ENCODE measurements at regions not wholly inside any gene's neighbourhood (a gene's known extent, or its start where the extent isn't known, plus 50 kb on each side); places are given as distances from the start of the nearest gene placed in this dataset.

DNA sequence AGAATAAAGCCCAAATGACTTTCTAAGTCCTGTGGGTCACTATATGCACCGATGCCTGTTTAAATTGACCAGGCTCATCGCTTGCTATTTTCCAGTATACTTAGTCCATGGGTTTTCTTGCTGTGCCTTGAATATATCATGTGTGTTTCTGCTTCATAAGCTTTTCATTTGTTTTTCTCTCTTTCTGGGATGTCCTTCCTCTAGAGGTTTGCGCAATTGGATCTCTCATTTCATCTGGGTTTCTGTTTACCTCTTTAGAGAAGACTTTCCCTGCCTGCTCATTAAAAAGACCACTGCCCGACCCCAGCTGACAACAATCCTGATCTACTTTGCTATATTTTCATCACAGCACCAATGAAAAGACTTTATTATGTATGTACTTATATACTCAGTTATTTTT lies 150.9 kb upstream of the CYRIA start:
- H3K36me3 ChIP-seq (ENCODE audit: control insufficient read depth, insufficient read depth, low read length) = no peaks in the 10 kb centered on the region
- H3K27me3 ChIP-seq (ENCODE audit: control insufficient read depth, insufficient read depth, low read length) = no peaks in the 10 kb centered on the region
- ChIA-PET POLR2A (no interaction called here), CTCF (interaction anchor here (0.7 kb wide), 1 partner anchor 382 kb away, joined by 4 read pairs; no protein-coding TSS in a partner anchor)
- TF ChIP-seq, protein P1, sequence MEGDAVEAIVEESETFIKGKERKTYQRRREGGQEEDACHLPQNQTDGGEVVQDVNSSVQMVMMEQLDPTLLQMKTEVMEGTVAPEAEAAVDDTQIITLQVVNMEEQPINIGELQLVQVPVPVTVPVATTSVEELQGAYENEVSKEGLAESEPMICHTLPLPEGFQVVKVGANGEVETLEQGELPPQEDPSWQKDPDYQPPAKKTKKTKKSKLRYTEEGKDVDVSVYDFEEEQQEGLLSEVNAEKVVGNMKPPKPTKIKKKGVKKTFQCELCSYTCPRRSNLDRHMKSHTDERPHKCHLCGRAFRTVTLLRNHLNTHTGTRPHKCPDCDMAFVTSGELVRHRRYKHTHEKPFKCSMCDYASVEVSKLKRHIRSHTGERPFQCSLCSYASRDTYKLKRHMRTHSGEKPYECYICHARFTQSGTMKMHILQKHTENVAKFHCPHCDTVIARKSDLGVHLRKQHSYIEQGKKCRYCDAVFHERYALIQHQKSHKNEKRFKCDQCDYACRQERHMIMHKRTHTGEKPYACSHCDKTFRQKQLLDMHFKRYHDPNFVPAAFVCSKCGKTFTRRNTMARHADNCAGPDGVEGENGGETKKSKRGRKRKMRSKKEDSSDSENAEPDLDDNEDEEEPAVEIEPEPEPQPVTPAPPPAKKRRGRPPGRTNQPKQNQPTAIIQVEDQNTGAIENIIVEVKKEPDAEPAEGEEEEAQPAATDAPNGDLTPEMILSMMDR (IDR thresholded peaks at IDR 0.05; ENCODE audit: insufficient read depth, low read depth, low read length) = no peak
- H3K4me3 ChIP-seq (ENCODE audit: low read depth, low read length) = no peak overlapping the region
- DNase-seq (ENCODE audit: low read depth) = no peak

DNA sequence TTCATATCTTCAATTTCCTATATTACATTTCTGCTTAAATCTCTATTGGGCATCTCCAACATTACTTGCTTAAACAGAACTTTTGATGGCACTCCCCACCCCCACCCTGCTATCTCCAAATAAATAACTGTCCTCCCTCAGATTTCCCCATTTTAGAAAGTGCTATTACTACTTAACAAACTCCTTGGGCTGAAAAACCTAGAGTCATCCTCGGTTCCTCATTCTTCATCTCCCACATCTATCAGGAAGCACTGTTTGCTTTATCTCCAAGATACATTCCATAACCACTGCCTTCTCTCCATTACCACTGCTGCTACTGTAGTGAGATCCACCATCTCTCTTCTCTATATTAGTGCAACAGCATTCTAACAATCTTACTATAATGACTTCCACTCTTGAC lies 150.4 kb upstream of the CYRIA start:
- POLR2A ChIA-PET = no interaction called here
- CTCF ChIA-PET = no interaction called here
- H3K27me3 ChIP-seq (ENCODE audit: control insufficient read depth, insufficient read depth, low read length) = no peaks in the 10 kb centered on the region
- H3K36me3 ChIP-seq (ENCODE audit: control insufficient read depth, insufficient read depth, low read length) = no peaks in the 10 kb centered on the region
- no peak for DNase-seq (ENCODE audit: low read depth)
- TF ChIP-seq, protein P1 (IDR thresholded peaks at IDR 0.05; ENCODE audit: insufficient read depth, low read depth, low read length) = no peak
- no peak overlapping the region for H3K4me3 ChIP-seq (ENCODE audit: low read depth, low read length)

DNA sequence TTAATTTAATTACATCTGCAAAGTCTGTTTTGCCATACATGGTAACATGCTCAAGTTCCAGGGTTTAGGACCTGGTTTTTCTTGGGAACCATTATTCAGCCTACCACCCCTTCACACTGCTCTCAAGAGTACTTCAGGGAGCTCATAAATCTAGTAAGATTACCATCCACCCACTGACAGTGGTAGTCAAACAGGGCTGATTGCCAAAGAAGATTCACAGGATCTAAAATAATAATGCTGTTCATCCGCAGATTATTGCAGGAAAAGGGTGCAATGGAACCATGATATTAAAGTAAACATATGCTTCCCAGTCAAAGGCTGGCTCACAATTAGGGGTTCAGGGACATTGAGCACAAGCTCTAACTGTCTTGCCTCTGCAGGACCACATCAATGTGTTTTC lies 148.0 kb upstream of the CYRIA start:
- ChIA-PET POLR2A (no interaction called here), CTCF (no interaction called here)
- H3K36me3 ChIP-seq (ENCODE audit: control insufficient read depth, insufficient read depth, low read length) = no peaks in the 10 kb centered on the region
- no peak for DNase-seq (ENCODE audit: low read depth)
- TF ChIP-seq, protein P1 (IDR thresholded peaks at IDR 0.05; ENCODE audit: insufficient read depth, low read depth, low read length) = no peak
- no peak overlapping the region for H3K4me3 ChIP-seq (ENCODE audit: low read depth, low read length)
- no peaks in the 10 kb centered on the region for H3K27me3 ChIP-seq (ENCODE audit: control insufficient read depth, insufficient read depth, low read length)

DNA sequence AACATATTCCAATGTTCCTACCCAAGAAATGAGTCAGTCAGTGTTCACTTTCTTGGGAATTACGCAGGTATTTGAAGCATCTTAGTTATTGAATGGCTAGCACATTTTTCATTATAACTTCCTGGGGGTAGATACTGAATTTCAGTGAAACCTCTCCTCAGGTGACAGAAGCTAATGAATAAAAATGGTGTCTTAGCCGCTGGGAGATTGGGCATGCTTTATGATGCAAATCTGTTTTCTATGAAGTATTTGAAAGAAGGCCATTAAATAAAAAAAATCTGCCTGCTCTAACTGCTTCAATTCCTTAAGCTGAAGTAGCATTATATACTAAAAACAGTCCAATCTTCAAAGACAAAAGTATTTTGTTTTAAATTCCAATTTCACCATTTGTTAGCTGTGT lies 132.8 kb upstream of the CYRIA start:
- no peak for DNase-seq (ENCODE audit: low read depth)
- no peaks in the 10 kb centered on the region for H3K27me3 ChIP-seq (ENCODE audit: control insufficient read depth, insufficient read depth, low read length)
- no peak overlapping the region for H3K4me3 ChIP-seq (ENCODE audit: low read depth, low read length)
- ChIA-PET POLR2A (no interaction called here), CTCF (no interaction called here)
- TF ChIP-seq, protein P1 (IDR thresholded peaks at IDR 0.05; ENCODE audit: insufficient read depth, low read depth, low read length) = no peak
- no peaks in the 10 kb centered on the region for H3K36me3 ChIP-seq (ENCODE audit: control insufficient read depth, insufficient read depth, low read length)

DNA sequence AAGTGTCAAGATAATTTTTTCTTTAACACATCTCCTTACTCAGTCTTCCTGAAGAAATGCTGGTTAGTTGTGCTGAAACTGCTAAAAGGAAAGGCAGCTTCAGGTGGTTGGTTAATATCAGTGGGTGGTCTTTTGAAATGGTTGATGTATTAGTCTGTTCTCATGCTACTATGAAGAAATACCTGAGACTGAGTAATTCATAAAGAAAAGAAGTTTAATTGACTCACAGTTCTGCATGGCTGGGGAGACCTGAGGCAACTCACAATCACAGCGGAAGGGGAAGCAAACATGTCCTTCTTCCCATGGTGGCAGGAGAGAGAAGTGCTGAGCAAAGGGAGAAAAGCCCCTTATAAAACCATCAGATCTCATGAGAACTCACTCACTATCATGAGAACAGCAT lies 125.9 kb upstream of the CYRIA start:
- H3K27me3 ChIP-seq (ENCODE audit: control insufficient read depth, insufficient read depth, low read length) = no peaks in the 10 kb centered on the region
- DNase-seq (ENCODE audit: low read depth) = no peak
- ChIA-PET CTCF (no interaction called here), POLR2A (no interaction called here)
- TF ChIP-seq, protein P1 (IDR thresholded peaks at IDR 0.05; ENCODE audit: insufficient read depth, low read depth, low read length) = no peak
- no peaks in the 10 kb centered on the region for H3K36me3 ChIP-seq (ENCODE audit: control insufficient read depth, insufficient read depth, low read length)
- H3K4me3 ChIP-seq (ENCODE audit: low read depth, low read length) = no peak overlapping the region

All from BJ (cell line).